ENCODE measurements at regions not wholly inside any gene's neighbourhood (a gene's known extent, or its start where the extent isn't known, plus 50 kb on each side); places are given as distances from the start of the nearest gene placed in this dataset.

DNA sequence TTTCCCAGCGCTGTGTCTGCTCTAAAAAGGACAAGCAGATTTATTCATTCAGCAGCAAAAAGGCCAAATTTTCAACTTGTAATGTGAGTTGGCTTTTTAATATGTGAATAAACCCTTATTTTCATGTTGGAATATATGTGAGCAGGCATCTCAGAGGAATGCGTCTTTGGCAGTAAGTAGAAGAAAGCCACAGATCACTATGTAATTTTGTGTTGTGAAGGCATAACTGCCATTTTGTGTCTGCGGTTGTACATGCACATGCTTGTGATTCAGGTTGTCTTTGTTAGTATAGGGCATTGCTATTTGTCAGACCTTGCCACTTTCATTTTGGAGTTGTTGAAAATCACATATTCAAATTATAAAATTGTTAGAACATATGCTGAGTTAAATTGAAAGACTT lies 398.8 kb upstream of the RGS6 start:
- TF ChIP-seq RAD21 (CRISPR knock-in tag; conservative IDR thresholded peaks at IDR 0.05 in 1 of 2, IDR thresholded peaks at IDR 0.05 in 1 of 2), result no peak
- TF ChIP-seq HIVEP1 (CRISPR knock-in tag; IDR thresholded peaks at IDR 0.05), result no peak
- TF ChIP-seq GTF2F1 (IDR thresholded peaks at IDR 0.05; ENCODE audit: low read depth, low read length), result no peak

Data from K562 (cell line).